OCI-LY7 (cell line): ENCODE measurements at regions not wholly inside any gene's neighbourhood (a gene's known extent, or its start where the extent isn't known, plus 50 kb on each side); places are given as distances from the start of the nearest gene placed in this dataset.

Experiments used
- CTCF ChIP-seq: fragments of 200-600 bp; sonication (generic); conservative IDR thresholded peaks from 2 replicates; pipeline ENCODE4 v1.5.1; 2014; ENCODE audit warnings: mild to moderate bottlenecking, antibody characterized with exemption, low read length, moderate library complexity, mixed read lengths
- EZH2phosphoT487 ChIP-seq: fragments of 200-600 bp; sonication (generic); IDR thresholded peaks from 2 replicates; pipeline ENCODE4 v1.6.1; 2018; ENCODE audit warnings: low read depth, borderline replicate concordance, mild to moderate bottlenecking, mixed run types, antibody characterized with exemption, low read length, moderate library complexity, mixed read lengths

- no peak; the same call in 1 of the 2 replicates for TF ChIP-seq CTCF
- no peak for TF ChIP-seq EZH2phosphoT487
These were observed 94.0 kb downstream of the MYCN start for GRCh38 chr2:16034151-16034974.
